HCT116 (cell line): ENCODE measurements at regions not wholly inside any gene's neighbourhood (a gene's known extent, or its start where the extent isn't known, plus 50 kb on each side); places are given as distances from the start of the nearest gene placed in this dataset.

ENCODE experiments used
- ATAC-seq: fragments of 200-7000 bp; cut with Tn5 transposase; 2 replicates; pipeline ENCODE4 v1.9.1; 2020; ENCODE audit warnings: mild to moderate bottlenecking, moderate library complexity
- BruUV-seq: library from RNA; stranded (reverse); fragments of 400-500 nt; replicated peaks from 2 replicates; lab custom pipeline; 2021; lab: Mats Ljungman, UMichigan
- CTCF ChIA-PET: fragments of 300-600 bp; sonication (Branson Sonifier 250); formaldehyde crosslinking; loops from one replicate; lab custom pipeline; 2021; ENCODE audit warnings: antibody characterized with exemption; lab: Charles Lee
- POLR2A ChIA-PET: fragments of 300-600, 350-600 bp; sonication (Branson Sonifier 250); formaldehyde crosslinking; loops from one replicate; lab custom pipeline; 2021; ENCODE audit warnings: antibody characterized with exemption; lab: Charles Lee
- RAD21 ChIA-PET, 2 experiments: fragments of 300-600 bp; sonication (Branson Sonifier 250); formaldehyde crosslinking; loops; one replicate each; lab custom pipeline; 2023; ENCODE audit warnings: low total read pairs in 2 of 2; ENCODE audit not compliant: uncharacterized antibody in 2 of 2, unreplicated experiment in 2 of 2, low non-redundant PET in 1 of 2; lab: Charles Lee
- DNase-seq: peaks from one replicate; pipeline ENCODE4 v3.0.0-alpha.2; 2010; ENCODE audit warnings: low read depth, low spot score
- H2AFZ ChIP-seq: fragments of 200-600 bp; shearing (Covaris generic), sonication (generic); 2 replicates; pipeline ENCODE4 v1.6.1; 2017; ENCODE audit warnings: low read depth, mixed run types, mixed read lengths, antibody characterized with exemption, low read length; ENCODE audit not compliant: poor library complexity, severe bottlenecking
- H3K27ac ChIP-seq: 2 replicates; pipeline ENCODE4 v1.5.1; 2012; ENCODE audit warnings: low read depth, low read length
- H3K27me3 ChIP-seq: fragments of 200-600 bp; sonication (generic); 2 replicates; pipeline ENCODE4 v1.6.1; 2016; ENCODE audit warnings: mixed run types, low read length, mixed read lengths; ENCODE audit not compliant: insufficient read depth
- H3K36me3 ChIP-seq, 2 experiments: fragments of 200-500 bp in 1 of 2; fragments of 200-600 bp in 1 of 2; sonication (Bioruptor generic) in 1 of 2; sonication (generic) in 1 of 2; 2 replicates each; pipeline versions ENCODE4 v1.5.1 to v1.6.1; 2014 to 2016; ENCODE audit warnings: low read length in 2 of 2, inconsistent platforms in 1 of 2, mixed read lengths in 1 of 2, mixed run types in 1 of 2; ENCODE audit not compliant: insufficient read depth in 2 of 2, control insufficient read depth in 1 of 2
- H3K4me1 ChIP-seq, 2 experiments: fragments of 200-600 bp in 1 of 2; sonication (generic) in 1 of 2; 2 replicates each; pipeline versions ENCODE4 v1.5.1 to v1.6.1; 2012 to 2017; ENCODE audit warnings: low read length in 2 of 2, inconsistent platforms in 1 of 2, mild to moderate bottlenecking in 1 of 2, mixed read lengths in 1 of 2, mixed run types in 1 of 2, moderate library complexity in 1 of 2; ENCODE audit not compliant: insufficient read depth in 2 of 2, control insufficient read depth in 1 of 2
- H3K4me2 ChIP-seq: fragments of 200-600 bp; sonication (generic); 2 replicates; pipeline ENCODE4 v1.6.1; 2017; ENCODE audit warnings: mixed run types, low read length, mixed read lengths
- H3K4me3 ChIP-seq, 2 experiments: fragments of 200-600 bp in 1 of 2; sonication (generic) in 1 of 2; replicated peaks in 1 of 2; 2 replicates each; pipeline ENCODE4 v1.5.1; 2011 to 2016; ENCODE audit warnings: low read length in 2 of 2, control low read depth in 1 of 2, low read depth in 1 of 2, mild to moderate bottlenecking in 1 of 2, mixed read lengths in 1 of 2, mixed run types in 1 of 2
- H3K79me2 ChIP-seq: fragments of 200-600 bp; sonication (generic); 2 replicates; pipeline ENCODE4 v1.6.1; 2017; ENCODE audit warnings: mild to moderate bottlenecking, mixed run types, low read length, moderate library complexity, mixed read lengths; ENCODE audit not compliant: insufficient read depth
- H3K9ac ChIP-seq: fragments of 200-600 bp; sonication (generic); 2 replicates; pipeline ENCODE4 v1.6.1; 2016; ENCODE audit warnings: low read length, mixed read lengths
- H3K9me2 ChIP-seq: fragments of 200-600 bp; sonication (generic), shearing (Covaris generic); 2 replicates; pipeline ENCODE4 v1.6.1; 2017; ENCODE audit warnings: mixed run types, mild to moderate bottlenecking, moderate library complexity; ENCODE audit not compliant: insufficient read depth
- H3K9me3 ChIP-seq, 2 experiments: fragments of 200-500 bp in 1 of 2; fragments of 200-600 bp in 1 of 2; sonication (Bioruptor generic) in 1 of 2; sonication (generic) in 1 of 2; 2 replicates each; pipeline ENCODE4 v1.6.1; 2014 to 2017; ENCODE audit warnings: low read length in 2 of 2, mixed read lengths in 2 of 2, inconsistent platforms in 1 of 2, low read depth in 1 of 2, mild to moderate bottlenecking in 1 of 2, mixed run types in 1 of 2, moderate library complexity in 1 of 2; ENCODE audit not compliant: control insufficient read depth in 1 of 2, insufficient read depth in 1 of 2
- H4K20me1 ChIP-seq: fragments of 200-600 bp; sonication (generic), shearing (Covaris generic); 2 replicates; pipeline ENCODE4 v1.6.1; 2017; ENCODE audit warnings: mixed run types, mild to moderate bottlenecking, moderate library complexity; ENCODE audit not compliant: insufficient read depth
- CEBPB ChIP-seq: IDR thresholded peaks from 2 replicates; pipeline ENCODE4 v1.6.1; 2012; ENCODE audit warnings: low read depth
- CTCF ChIP-seq, 3 experiments: fragments of 200-600 bp in 1 of 3; sonication (generic) in 1 of 3; IDR thresholded peaks in 2 of 3; conservative IDR thresholded peaks in 1 of 3; 2 replicates each; pipeline ENCODE4 v1.5.1; 2012 to 2017; ENCODE audit warnings: low read depth in 2 of 3, low read length in 2 of 3, antibody characterized with exemption in 1 of 3, borderline replicate concordance in 1 of 3, control low read depth in 1 of 3, mild to moderate bottlenecking in 1 of 3, mixed read lengths in 1 of 3, mixed run types in 1 of 3, moderate library complexity in 1 of 3; ENCODE audit not compliant: insufficient read depth in 1 of 3
- EGR1 ChIP-seq: IDR thresholded peaks from 2 replicates; pipeline ENCODE4 v1.6.1; 2012; ENCODE audit warnings: low read depth
- ELF1 ChIP-seq: IDR thresholded peaks from 2 replicates; pipeline ENCODE4 v1.6.1; 2012; ENCODE audit warnings: low read depth, borderline replicate concordance
- EZH2phosphoT487 ChIP-seq: fragments of 200-600 bp; IDR thresholded peaks from 2 replicates; pipeline ENCODE4 v1.6.1; 2018; ENCODE audit warnings: antibody characterized with exemption, borderline replicate concordance
- FOSL1 ChIP-seq: IDR thresholded peaks from 2 replicates; pipeline ENCODE4 v1.6.1; 2012; ENCODE audit warnings: low read depth
- RAD21 ChIP-seq: IDR thresholded peaks from 2 replicates; pipeline ENCODE4 v1.6.1; 2012; ENCODE audit warnings: low read depth, mild to moderate bottlenecking
- REST ChIP-seq: IDR thresholded peaks from 2 replicates; pipeline ENCODE4 v1.6.1; 2012; ENCODE audit warnings: low read depth
- SP1 ChIP-seq: IDR thresholded peaks from 2 replicates; pipeline ENCODE4 v1.6.1; 2012; ENCODE audit warnings: low read depth
- SRF ChIP-seq: IDR thresholded peaks from 2 replicates; pipeline ENCODE4 v1.6.1; 2012; ENCODE audit warnings: low read depth
- TCF7L2 ChIP-seq: IDR thresholded peaks from 2 replicates; pipeline ENCODE4 v1.7.0; 2011; ENCODE audit warnings: borderline replicate concordance, inconsistent platforms; ENCODE audit not compliant: insufficient read depth, insufficient read length; ENCODE audit errors: extremely low read depth
- YY1 ChIP-seq: IDR thresholded peaks from 2 replicates; pipeline ENCODE4 v1.6.1; 2011; ENCODE audit warnings: low read length, low read depth, moderate library complexity, mild to moderate bottlenecking; ENCODE audit not compliant: insufficient replicate concordance; ENCODE audit errors: extremely low read depth
- ZFX ChIP-seq: fragments of 450-650 bp; IDR thresholded peaks from 2 replicates; pipeline ENCODE4 v1.6.1; 2017
- intact Hi-C: fragments of 100-400 bp; cut with micrococcal nuclease; formaldehyde crosslinking; loops from 2 replicates; pipeline ENCODE4 v1.10.0; 2022

DNA sequence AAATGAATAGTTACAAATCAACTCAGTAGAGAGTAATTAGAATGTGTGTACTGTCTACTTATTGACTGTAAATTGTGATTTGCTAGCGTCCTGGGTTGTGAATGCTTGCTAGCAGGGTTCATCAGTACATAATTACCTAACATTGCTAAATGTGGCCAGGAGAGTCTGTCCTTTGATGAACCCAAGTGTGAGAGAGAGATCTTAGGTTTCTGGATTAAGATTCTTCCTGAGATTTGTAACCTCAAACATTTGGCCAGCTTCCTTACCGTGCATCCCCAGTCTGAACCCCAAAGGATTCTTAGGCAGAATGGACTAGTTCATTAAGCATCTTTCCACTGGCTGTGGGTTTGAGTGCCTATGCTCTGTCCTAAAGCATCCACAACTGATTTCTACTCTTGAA, 84.0 kb upstream of the ITPRID2 start:
- no peak overlapping the region for H3K4me3 ChIP-seq
- H3K9ac ChIP-seq, result peak overlapping the region; percentile 41
- peaks cover 0 to 6% of the 10 kb centered on the region in 2 experiments; a peak in 1 of 4 replicates for H3K36me3 ChIP-seq
- DNase-seq (no peak), ATAC-seq (no peak)
- peaks cover 80 to 89% of the 10 kb centered on the region in 2 experiments for H3K4me1 ChIP-seq
- BruUV-seq, result no TSS peak
- no peaks in the 10 kb centered on the region for H3K9me2 ChIP-seq
- POLR2A ChIA-PET, result interaction anchor here (1.0 to 1.5 kb wide), 4 partner anchors 10 to 71 kb away, joined by 3 to 4 read pairs (median 3); no protein-coding TSS in a partner anchor
- CTCF ChIA-PET, result no interaction called here
- H3K79me2 ChIP-seq, result no peaks in the 10 kb centered on the region
- no peak for TF ChIP-seq ELF1
- TF ChIP-seq ZFX, result no peak
- peak; percentile 50 for TF ChIP-seq TCF7L2
- H3K9me3 ChIP-seq, result no peaks in the 10 kb centered on the region
- peak overlapping the region; percentile 98 for H3K27ac ChIP-seq
- no peaks in the 10 kb centered on the region for H4K20me1 ChIP-seq
- intact Hi-C loops, result no loop called here
- peak overlapping the region; percentile 32 for H3K4me2 ChIP-seq
- RAD21 ChIA-PET, result no interaction called here
- H2AFZ ChIP-seq, result peak overlapping the region; percentile 56
- H3K27me3 ChIP-seq, result no peaks in the 10 kb centered on the region

- RAD21 ChIA-PET, result no interaction called here
- Histone ChIP-seq H4K20me1 (no peaks in the 10 kb centered on the region), H3K27me3 (no peaks in the 10 kb centered on the region), H3K79me2 (no peaks in the 10 kb centered on the region), H2AFZ (no peak overlapping the region), H3K27ac (peak overlapping the region; percentile 98), H3K4me3 (peak overlapping the region in 1 of 2 experiments; percentile 6; a peak in 1 of 4 replicates), H3K4me2 (peak overlapping the region; percentile 66), H3K36me3 (no peaks in the 10 kb centered on the region), H3K9me3 (no peaks in the 10 kb centered on the region), H3K9me2 (no peaks in the 10 kb centered on the region), H3K4me1 (peaks cover 88 to 96% of the 10 kb centered on the region in 2 experiments), H3K9ac (peak overlapping the region; percentile 65)
- DNase-seq, result peak; percentile 98
- POLR2A ChIA-PET, result interaction anchor here (1.0 to 4.5 kb wide), 11 partner anchors 7 to 91 kb away, joined by 3 to 20 read pairs (median 4); partner anchors contain the start of gene ITPRID2
- CTCF ChIA-PET, result interaction anchor here (0.7 kb wide), 1 partner anchor 266 kb away, joined by 3 read pairs; no protein-coding TSS in a partner anchor
- ATAC-seq, result peak; percentile 81
- intact Hi-C loops, result loop anchor here (2.0 to 5.0 kb wide), 4 partner anchors 20 to 82 kb away; no protein-coding TSS in a partner anchor
- TSS peak; percentile 89 for BruUV-seq
- TF ChIP-seq SRF, result peak; percentile 93
- no peak for TF ChIP-seq CTCF (IDR thresholded peaks at IDR 0.05 in 2 of 3, conservative IDR thresholded peaks at IDR 0.05 in 1 of 3; ENCODE audit: borderline replicate concordance in 1 of 3, insufficient read depth in 1 of 3, low read depth in 2 of 3, low read length in 2 of 3)
- no peak for TF ChIP-seq REST
- peak; percentile 66 for TF ChIP-seq YY1
- TF ChIP-seq SP1, result peak; percentile 100
- TF ChIP-seq CEBPB, result peak; percentile 97
- TF ChIP-seq EZH2phosphoT487, result no peak
- TF ChIP-seq EGR1, result peak; percentile 47; the same call in 1 of the 2 replicates
- peak; percentile 100 for TF ChIP-seq FOSL1
- TF ChIP-seq RAD21, result peak; percentile 53
These were observed 80.5 kb upstream of the ITPRID2 start for GRCh38 chr2:181810823-181811695.
